HG03342 (cell line): ENCODE measurements at regions not wholly inside any gene's neighbourhood (a gene's known extent, or its start where the extent isn't known, plus 50 kb on each side); places are given as distances from the start of the nearest gene placed in this dataset.
"Not testable (repeated sequence)": the region's sequence is repeated elsewhere in the genome, so short reads cannot be mapped to it uniquely, and the experiment has no call there.

Source experiments
- ATAC-seq: cut with Tn5 transposase; IDR thresholded peaks from one replicate; pipeline ENCODE4 v1.9.1; 2021; ENCODE audit warnings: mild to moderate bottlenecking, moderate library complexity; ENCODE audit not compliant: unreplicated experiment

DNA sequence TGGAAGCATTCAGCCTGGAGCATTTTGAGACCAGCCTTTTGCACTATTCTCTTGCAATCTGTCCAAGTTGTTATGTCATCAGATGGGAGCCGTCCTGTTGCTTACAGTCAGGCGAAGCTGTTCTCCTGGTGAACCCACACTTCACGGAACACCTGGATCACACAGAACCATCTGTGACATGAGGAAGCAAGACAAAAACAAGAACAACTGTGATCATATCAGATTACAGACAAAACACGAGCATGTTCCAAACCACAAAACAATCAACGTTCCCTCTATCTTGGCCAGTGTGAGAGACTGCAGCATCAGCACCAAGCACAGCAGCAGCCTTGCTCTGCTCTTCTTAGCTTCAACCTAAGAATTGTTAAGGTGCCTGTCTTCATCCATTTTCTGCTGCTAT, 180.5 kb upstream of the SFSWAP start:
- no peak for ATAC-seq

DNA sequence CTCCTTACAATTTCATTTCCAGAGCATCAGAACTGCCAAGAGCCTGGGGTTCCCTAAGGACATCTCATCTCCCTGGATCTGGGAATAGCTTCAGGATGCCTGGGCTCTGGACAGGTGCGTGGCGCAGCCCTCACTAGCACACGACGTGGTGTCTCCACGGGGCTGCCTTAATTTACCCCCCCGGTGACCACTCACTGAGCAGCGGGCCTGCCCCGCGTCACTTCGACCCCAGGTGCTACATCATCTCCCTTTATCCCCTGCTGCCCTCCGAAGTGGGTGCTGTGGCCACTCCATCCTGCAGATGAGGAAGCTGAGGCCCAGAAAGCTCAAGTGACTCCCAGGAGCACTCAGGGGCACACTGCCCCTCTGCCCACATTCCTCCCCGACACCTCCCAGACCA, 177.8 kb upstream of the SFSWAP start:
- no peak for ATAC-seq

DNA sequence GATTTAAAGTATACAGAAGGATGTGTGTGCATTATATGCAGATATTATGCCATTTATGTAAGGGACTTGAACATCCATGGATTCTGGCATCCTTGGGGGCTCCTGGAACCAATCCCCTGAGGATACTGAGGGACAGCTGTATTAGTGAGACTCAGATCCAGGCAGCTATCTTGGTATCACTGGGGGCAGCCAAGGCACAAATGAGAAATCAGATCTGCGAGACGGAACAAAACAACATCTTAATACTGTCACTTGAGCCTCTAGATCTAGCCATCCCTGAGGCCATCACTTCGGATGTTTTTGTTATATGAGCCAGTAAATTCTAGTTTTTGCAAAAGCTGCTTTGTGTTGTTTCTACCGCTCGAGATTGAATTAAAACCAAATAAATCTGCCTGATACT, 175.1 kb upstream of the SFSWAP start:
- no peak for ATAC-seq

DNA sequence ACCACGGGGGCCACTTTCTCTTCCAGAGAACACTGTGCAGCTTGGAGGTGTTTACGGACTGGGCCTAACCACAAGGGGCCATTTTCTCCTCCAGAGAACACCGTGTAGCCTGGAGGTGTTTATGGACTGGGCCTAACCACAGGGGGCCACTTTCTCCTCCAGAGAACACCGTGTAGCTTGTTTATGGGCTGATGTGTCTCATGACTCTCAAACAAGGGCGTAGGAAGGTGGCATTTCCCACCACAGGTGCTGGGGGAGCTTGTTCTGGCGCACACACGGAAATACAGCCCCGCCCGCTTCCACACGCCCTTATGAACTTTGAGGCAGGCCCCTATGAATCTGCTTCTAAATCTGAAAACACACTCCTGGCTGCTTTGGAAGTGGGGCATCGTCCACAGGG, 174.6 kb upstream of the SFSWAP start:
- ATAC-seq = no peak

DNA sequence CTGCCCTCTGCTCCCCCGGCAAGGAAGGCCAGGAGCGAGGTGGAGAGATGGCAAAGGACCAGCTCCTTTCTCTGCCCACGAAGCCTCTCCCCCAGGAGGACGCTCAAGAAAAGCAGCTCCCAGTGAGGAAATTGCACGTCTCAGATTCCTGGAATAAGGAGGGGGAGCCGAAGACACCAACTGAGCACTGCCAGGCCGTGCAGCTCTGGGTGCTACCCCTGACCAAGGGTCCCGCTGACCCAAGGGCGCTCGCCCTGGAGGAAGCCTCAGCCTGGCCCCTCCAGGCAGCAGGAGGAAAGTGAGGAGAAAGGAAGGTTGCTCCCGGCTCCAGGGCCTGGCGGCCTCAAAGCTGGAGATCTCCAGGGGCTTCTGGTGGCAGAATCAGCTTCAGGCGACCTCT, 174.1 kb upstream of the SFSWAP start:
- ATAC-seq = no peak

DNA sequence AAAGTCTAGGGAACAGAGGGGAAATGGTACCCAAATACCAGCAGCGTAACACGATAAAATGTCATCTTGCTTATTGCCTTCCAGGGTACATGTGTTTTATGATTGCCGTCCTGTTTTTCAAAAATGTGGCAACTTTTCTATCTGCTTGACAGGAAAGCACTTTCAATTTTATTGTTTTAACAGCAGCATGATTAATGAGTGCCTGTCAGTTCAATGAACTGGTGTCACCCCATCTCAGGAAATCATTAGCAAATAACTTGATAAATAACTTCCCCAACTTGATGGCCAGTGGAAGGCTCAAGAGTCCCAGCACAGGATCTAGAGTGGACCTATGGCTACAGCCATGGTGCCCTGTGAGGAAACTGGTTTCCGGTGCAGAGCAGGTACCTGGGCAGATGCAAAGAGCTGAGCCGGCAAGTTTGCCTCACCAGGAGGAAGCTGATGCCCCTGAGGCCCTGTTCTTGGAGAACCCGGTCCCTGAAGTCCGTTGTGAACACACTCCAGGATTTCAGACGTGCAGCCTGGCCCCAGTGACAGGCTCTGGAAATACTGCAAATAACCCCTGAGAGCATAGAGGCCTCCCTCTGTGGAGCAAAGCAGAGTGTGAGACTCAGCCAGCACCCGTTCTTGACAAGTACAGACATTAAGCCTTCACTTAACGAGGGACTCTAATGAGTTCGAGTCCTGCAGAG, 173.5 kb upstream of the SFSWAP start:
- no peak for ATAC-seq

DNA sequence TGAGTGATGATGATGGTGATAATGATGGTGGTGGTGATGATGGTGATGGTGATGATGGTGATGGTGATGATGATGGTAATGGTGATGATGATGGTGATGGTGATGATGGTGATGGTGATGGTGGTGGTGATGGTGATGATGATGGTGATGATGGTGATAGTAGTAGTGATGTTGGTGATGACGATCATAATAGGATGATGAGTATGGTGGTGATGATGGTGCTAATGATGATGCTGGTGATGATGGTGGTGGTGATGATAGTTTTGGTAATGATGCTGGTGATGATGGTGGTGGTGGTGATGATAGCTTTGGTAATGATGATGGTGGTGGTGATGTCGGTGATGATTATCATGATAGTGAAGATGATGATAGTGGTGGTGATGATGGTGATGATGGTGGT, 171.5 kb upstream of the SFSWAP start:
- no peak for ATAC-seq

DNA sequence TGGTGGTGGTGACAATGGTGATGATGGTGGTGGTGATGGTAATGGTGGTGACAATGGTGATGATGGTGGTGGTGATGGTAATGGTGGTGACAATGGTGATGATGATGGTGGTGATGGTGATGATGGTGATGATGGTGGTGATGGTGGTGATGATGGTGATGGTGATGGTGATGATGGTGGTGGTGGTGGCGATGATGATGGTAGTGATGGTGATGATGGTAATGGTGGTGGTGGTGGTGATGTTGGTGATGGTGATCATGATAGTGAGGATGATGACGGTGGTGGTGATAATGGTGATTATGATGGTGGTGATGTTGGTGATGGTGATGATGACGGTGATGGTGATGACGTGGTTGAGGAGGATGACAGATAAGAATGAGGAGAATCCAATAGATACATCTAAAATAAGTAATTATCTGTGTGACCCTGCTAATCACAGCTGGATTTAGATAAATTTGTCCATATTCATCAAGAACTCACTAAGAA, 170.7 kb upstream of the SFSWAP start:
- ATAC-seq = no peak

DNA sequence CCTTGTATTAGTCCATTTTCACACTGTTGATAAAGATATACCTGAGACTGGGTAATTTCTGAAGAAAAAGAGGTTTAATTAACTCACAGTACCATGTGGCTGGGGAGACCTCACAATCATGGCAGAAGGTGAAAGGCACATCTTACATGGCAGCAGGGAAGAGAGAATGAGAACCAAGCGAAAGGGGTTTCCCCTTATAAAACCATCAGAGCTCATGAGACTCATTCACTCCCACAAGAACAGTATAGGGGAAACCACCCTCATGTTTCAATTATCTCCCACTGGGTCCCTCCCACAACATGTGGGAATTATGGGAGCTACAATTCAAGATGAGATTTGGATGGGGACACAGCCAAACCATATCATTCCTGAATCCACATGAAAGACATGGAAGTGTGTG, 169.4 kb upstream of the SFSWAP start:
- not testable (repeated sequence) for ATAC-seq

DNA sequence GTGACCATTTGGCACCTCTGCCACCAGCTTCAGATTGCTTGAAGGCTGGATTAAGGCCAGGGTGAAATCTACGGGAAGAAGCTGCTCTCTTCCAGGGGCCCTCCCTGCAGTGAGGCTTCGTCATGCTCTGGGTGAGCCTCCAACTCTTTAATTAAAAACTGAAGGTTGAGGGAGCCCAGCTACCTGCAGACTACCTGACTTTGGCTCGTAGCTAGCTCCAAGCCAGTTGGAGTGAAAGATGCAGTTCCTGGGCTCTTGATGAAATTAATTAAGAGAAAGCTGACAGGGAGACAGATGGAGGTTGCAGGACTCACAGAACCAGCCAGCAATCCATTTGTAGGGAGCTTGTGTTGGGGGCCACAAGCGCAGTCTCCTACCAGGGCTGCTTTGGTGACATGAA, 168.5 kb upstream of the SFSWAP start:
- no peak for ATAC-seq

DNA sequence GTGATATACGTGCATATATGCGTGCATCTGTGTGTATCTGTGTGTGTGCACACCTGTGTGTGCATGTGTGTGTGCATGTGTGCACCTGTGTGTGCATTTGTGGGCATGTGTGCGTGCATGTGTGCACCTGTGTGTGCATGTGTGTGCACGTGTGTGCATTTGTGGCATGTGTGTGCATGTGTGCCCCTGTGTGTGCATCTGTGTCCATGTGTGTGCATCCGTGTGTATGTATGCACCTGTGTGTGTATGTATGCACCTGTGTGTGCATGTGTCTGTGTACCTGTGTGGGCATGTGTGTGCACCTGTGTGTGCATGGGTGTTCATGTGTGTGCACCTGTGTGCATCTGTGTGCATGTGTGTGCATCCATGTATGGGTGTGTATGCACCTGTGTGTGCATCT, 167.8 kb upstream of the SFSWAP start:
- no peak for ATAC-seq

DNA sequence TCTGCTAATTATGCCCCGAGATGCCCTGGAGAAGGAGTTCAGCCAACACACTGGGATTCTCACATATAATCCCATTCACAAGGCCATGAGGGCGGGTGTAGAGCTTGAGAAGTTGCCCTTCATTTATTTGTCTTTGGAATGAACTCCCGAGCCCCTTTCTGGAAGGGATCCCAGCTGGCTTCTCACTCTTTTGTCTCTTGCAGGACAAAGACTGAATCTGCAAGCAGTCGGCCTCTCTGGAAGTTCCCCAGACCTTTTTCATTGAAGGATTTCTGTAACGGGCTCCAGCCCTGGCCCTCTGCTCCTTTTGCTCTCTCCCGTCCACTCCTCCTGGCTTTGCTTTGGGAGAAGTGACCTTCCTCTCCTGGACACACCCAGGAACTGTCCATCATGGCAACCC, 163.3 kb upstream of the SFSWAP start:
- ATAC-seq = no peak

DNA sequence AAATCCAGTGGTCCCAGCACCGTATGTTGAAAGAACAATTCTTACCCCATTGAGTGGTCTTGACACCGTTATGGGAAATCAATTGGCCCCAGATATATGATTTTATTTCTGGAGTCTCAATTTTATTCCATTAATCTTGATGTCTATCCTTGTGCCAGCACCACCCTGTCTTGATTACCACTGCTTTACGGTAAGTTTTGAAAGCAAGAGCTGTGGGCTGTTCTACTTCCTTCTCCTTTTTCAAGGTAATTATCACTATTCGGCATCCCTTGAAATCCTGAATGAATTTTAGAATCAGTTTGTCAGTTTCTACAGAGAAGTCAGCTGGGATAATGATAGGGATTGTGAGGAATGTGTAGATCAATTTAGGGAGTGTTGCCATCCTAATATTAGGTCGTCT, 160.8 kb upstream of the SFSWAP start:
- no peak for ATAC-seq

DNA sequence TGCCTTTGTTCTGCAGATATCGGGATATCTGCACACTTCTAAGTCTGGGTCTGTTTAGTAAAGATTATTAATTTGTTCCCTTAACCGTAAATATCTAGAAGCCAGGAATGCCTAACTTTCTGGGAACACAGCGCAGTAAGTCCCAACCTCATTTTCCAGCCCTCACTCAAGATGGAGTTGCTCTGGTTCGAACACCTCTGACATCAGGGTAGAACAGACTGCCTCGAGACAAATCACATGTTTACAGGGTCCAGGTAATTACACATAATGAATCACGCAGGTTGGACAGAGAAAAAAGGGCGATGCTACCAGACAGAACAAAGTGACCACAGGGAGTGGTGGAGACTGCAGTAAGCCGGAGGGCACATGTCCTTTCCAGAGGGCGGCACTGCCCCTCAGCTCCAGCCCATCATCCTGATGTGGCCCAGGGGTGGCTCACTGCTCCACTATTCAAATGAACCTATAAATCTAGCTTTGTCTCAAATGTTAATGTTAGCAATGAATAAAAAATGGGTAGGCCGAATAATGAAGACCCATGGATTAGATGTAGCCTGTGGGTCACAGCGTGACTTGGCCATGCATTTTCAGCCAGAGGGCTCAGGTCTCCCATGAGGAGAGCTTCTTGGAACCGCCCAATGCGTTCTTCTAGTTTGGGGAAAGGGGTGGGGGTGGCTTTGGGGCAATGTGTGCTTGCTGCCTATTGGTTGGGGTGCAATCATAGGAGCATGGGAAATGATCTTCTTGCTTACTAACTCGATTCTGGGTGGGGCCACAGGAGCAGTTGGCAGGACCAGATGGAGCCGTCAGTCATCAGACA, 159.0 kb upstream of the SFSWAP start:
- ATAC-seq = no peak

DNA sequence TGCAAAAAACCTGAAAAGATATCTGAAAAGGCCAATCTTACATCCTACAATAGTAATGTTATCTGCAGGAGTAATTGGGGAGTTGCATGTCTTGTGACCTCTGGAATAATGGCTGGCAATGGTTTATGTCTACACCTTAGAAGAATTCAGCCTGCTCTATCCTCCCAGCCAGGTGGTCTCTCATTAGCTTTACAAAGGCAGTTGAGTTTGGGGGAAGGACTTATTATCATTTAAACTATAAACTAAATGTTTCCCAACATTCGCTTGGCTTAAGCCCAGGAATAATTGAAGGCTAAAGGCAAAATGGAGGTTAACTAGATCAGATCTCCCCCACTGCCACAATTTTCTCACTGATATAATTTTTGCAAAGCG, 158.4 kb upstream of the SFSWAP start:
- no peak for ATAC-seq

DNA sequence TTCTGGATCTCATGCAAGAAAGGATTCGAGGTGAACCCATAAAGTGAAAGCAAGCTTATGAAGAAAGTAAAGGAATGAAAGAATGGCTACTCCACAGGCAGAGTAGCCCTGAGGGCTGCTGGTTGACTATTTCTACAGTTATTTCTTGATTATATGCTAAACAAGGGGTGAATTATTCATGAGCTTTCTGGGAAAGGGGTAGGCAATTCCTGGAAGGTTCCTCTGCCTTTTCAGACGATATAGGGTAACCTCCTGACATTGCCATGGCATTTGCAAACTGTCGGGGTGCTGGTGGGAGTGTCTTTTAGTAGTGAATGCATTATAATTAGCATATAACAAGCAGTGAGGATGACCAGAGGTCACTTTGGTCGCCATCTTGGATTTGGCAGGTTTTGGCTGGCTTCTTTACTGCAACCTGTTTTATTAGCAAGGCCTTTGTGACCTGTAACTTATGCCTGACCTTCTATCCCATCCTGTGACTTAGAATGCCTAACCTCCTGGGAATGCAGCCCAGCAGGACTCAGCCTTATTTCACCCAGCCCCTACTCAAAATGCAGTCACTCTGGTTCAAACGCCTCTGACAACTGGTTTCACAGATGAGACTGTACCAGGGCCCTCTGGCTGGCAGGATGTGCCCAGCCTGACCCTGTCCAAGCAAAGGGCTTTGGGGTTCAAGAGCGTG, 157.7 kb upstream of the SFSWAP start:
- no peak for ATAC-seq

DNA sequence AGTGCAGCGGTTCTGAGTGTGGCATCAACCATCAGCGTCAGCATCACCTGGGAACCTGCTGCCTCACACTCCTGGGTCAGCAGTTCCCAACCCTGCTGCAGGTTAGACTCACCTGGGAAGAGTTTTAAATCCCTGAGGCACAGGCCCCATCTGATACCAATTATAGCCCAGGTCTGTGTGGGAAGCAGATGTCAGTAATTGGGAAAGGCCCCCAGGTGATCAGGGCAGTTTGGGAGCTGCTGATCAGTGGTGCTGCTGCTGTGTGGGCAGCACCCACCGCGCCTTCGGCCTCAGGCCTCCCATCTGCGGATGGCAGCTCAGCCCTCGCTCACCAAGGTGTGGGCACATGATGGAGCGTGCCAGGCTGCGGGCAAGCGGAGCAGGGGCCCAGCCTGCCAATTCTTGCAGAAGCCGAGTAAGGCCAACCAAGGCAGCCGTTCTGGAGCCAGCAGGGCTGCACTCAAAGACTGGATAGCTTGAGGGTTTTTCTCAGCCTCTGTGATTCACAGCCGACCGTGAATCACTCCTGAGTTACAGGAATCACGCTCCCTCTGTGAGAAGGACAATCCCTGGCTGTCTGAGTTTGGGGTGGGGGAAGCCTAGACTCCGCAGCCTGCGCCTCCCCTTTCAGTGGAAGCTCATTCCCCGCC, 155.6 kb upstream of the SFSWAP start:
- no peak for ATAC-seq

DNA sequence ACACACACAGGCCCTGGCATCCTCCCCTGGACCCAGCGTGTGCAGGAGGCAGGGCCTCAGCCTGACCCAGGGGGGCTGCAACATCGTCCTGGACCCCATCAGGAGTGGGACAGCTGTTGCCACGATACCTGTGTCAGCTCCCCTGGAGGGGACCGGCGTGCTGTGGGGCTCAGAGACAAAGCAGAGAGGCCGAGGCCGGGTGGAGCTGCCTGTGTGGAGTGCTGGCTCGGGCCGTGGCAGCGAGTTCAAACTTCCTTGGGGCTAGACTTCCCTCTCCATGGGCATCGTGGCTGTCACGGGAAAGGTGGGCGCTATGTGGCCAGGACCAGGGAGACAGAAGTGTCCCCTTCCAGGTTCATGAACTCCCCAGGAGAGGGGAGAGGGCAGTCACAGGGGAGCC, 155.0 kb upstream of the SFSWAP start:
- no peak for ATAC-seq

DNA sequence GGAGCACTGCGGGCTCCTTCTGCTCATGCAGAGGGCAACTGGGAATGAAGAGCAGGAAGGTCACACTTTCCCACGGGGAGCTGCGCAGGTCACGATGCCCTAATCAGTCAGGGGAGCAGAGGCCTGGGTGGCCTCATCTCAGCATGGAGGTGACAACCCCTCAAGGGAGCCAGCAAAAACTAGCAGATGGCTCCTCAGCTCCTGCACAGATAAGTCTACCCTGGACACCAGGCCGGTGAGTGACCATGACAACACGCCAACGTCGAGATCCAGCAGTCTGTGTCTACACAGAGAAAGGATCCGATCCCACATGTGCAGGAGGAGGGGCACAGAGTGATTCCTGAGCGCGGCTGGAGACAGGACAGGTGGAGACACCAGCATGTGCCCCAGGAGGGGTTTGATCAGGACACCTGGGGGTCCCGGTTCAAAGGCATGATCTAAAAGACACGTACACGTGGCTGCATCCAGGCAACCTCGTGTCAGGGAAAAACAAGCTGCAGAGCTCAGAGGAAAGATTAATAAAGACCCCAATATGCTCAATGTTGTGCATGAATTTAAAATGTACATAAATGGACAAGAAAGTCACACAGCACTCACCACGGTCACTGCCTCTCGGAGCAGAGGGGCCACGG, 153.7 kb upstream of the SFSWAP start:
- ATAC-seq = no peak

DNA sequence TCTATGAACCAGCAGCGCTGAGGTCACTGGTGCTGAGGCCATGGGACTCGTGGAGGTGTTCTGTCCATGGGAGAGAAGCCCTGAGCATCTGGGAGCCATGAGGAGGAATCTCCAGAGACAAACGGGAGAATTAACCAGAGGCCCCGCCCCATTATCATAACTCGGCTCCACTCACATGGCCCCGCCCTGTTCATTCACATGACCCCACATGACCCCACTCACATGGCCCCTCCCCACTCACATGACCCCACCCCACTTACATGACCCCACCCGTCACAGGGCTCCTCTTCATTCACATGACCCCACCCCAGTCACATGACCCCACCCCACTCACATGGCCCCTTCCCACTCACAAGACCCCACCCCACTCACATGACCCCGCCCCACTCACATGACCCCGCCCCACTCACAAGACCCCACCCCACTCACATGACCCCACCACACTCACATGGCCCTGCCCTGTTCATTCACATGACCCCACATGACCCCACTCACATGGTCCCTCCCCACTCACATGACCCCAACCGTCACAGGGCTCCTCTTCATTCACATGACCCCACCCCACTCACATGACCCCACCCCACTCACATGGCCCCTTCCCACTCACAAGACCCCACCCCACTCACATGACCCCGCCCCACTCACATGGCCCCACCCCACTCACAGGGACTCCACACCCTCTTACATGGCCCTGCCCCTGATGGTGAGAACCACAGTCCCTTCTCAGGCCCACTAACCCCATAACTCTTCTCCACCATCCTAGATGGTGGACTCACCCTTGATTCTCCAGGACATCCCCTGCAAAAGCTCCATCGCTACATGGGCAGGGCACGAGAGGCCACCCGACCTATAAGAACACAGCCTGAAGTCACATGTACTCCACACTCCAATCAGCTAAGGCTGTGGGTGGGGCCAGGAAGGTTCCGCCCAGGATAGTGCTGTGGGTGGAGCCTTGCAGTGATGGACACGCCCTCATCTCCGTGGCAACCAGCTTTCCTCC, 151.1 kb upstream of the SFSWAP start:
- no peak for ATAC-seq
